OCI-LY3 (cell line): ENCODE measurements at regions not wholly inside any gene's neighbourhood (a gene's known extent, or its start where the extent isn't known, plus 50 kb on each side); places are given as distances from the start of the nearest gene placed in this dataset.

Source experiments
- EZH2phosphoT487 ChIP-seq: fragments of 200-600 bp; shearing (Covaris generic); IDR thresholded peaks from 2 replicates; pipeline ENCODE4 v1.6.1; 2018; ENCODE audit warnings: antibody characterized with exemption, mixed run types, low read depth
- TF ChIP-seq, protein P1 (sequence below): fragments of 200-600, 300-600 bp; sonication (generic); IDR thresholded peaks from 2 replicates; pipeline ENCODE4 v1.5.1; 2014; ENCODE audit warnings: antibody characterized with exemption, low read length, low read depth

DNA sequence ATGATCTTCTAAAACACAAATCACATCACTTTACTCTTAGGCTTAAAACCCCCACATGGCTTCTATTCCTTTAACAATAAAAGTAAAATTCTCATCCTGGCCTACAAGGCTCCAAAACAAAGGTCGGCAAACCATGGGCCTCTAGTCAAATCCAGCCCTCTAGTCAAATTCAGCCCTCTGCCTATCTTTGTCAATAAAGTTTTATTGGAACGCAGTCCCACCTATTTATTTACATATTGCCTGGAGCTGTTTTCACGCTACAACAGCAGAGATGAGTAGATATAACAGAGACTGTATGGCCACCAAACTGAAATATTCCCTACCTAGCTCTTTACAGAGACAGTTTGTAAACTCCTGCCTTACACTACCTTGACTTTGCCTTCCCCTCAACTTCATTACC is 178.8 kb downstream of the PTPN20 start:
- TF ChIP-seq, protein P1, sequence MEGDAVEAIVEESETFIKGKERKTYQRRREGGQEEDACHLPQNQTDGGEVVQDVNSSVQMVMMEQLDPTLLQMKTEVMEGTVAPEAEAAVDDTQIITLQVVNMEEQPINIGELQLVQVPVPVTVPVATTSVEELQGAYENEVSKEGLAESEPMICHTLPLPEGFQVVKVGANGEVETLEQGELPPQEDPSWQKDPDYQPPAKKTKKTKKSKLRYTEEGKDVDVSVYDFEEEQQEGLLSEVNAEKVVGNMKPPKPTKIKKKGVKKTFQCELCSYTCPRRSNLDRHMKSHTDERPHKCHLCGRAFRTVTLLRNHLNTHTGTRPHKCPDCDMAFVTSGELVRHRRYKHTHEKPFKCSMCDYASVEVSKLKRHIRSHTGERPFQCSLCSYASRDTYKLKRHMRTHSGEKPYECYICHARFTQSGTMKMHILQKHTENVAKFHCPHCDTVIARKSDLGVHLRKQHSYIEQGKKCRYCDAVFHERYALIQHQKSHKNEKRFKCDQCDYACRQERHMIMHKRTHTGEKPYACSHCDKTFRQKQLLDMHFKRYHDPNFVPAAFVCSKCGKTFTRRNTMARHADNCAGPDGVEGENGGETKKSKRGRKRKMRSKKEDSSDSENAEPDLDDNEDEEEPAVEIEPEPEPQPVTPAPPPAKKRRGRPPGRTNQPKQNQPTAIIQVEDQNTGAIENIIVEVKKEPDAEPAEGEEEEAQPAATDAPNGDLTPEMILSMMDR = no peak
- TF ChIP-seq EZH2phosphoT487 = no peak
